ENCODE measurements at regions not wholly inside any gene's neighbourhood (a gene's known extent, or its start where the extent isn't known, plus 50 kb on each side); places are given as distances from the start of the nearest gene placed in this dataset.
"Not testable (repeated sequence)": the region's sequence is repeated elsewhere in the genome, so short reads cannot be mapped to it uniquely, and the experiment has no call there.

DNA sequence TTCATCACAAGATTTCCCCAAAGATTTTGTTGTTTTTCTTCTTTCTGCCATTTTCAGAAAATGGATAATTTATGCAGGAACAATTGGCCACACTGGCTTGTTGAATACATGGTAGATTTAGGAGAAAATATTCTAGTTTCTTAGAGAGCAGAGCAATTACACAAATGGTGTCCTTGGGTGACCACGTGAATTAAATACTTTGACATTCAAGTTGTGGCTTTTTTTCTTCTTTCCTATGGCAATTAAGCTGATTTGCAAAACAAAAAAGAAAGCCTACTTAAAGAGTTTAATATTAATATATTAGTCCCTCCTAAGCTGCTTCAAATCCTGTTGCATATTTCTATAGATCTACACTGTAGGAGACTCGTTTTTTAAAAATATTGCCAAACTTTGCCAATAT is 133.0 kb upstream of the HTR2C start:
- POLR2A ChIA-PET: no interaction called here
- CTCF ChIA-PET: no interaction called here

DNA sequence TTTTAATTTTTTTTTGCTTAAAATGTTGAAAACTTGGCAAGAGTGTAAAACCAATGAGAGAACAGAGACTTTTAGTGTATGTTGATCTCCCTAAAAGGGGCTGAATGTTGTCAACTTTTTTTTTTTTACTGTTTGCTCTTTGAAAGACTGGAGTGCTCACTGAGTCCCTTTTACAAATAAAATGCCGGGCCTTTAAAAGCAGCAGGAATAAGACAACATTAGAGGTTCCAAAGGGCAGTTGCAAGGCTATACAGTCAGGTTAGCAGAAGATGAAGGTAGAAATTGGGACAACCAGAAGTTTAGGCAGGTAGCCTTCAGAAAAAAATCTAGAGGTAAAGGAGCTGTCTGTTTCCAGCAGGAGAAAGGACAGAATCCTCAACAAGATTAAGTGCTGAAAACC is 132.5 kb upstream of the HTR2C start:
- CTCF ChIA-PET: no interaction called here
- POLR2A ChIA-PET: no interaction called here

DNA sequence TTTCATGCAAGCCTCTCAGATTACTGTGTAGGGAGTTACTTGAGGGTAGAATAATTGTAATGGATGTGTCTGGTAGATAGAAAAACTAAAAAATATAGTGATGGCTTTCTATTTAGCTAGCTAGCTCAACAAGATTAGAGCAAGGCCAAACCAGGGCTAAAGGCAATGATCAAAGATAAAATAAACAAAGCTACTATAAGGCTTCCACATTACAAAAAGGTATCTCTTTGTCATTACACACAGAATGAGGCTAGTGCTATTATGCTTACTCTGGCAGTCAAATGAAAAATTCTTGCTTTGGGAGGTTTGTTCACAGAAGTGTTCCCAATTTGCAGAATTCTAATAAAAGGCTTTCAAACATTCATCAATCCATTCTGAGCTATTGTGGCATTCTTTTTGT is 121.6 kb upstream of the HTR2C start:
- POLR2A ChIA-PET: no interaction called here

DNA sequence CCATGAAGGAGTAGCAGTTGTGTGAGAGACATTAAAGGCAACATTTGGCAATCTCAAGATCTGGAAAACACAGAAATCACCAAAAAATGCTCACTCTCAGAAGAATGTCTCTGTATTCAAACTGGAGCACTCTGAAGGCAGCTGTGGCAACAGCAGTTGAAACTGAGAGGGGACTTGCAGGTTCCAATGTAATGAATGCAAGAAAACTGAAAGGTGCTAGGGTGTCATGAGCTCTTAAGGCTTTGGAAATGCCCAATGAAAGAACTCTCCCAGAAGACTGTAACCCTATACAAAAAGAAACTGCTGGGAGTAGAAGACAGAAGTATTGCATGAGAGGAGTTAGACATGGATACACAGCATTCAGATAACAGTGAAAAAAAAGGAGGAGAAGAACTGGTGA is 118.2 kb upstream of the HTR2C start:
- CTCF ChIA-PET: no interaction called here
- POLR2A ChIA-PET: no interaction called here

More for the DNA sequence above, 121.6 kb upstream of the HTR2C start:
- CTCF ChIA-PET: no interaction called here

DNA sequence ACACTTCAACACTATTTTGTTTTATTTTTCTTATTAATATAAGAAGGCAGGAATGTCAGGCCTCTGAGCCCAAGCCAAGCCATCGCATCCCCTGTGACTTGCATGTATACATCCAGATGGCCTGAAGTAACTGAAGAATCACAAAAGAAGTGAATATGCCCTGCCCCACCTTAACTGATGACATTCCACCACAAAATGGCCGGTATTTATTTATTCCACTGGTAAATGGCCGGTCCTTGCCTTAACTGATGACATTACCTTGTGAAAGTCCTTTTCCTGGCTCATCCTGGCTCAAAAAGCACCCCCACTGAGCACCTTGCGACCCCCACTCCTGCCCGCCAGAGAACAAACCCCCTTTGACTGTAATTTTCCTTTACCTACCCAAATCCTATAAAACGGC is 111.9 kb upstream of the HTR2C start:
- CTCF ChIA-PET, POLR2A ChIA-PET: not testable (repeated sequence)

DNA sequence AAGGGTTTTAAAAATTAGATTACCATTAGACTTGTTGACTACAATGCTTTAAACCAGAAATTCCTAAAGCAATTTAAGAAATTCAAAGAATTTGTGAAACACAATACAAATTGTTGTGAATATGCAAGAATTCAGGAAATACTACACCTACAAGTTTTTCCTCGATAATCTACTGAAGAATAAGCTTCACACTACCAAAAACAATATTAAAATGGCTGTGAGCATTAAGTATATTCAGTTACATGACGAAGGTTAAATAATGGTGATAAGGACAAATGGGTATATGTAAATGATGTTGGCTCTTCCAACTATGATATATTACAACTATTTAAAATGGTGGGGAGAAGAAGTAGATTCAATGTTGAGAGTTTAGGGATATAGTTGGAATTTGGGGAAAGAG is 111.1 kb upstream of the HTR2C start:
- CTCF ChIA-PET: no interaction called here
- POLR2A ChIA-PET: no interaction called here

DNA sequence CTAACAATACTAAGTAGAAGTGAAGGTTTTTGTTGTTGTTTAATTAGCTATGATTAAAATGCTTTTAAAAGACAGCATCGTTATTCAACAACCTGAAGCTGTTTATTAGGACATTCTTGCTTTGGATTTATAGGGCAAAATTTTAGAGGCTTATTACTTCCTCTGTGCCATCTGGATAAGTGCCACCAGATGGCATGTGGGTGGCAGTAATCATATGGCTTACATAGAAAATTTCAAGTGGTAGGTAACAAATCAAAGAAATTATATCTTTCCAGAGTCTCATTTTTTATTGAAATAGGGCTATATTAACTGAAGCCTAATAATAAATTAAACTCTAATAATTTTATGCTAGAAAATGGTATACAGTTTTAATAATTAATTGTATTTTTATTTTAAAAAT is 83.3 kb upstream of the HTR2C start:
- ChIA-PET CTCF (no interaction called here), POLR2A (no interaction called here)

DNA sequence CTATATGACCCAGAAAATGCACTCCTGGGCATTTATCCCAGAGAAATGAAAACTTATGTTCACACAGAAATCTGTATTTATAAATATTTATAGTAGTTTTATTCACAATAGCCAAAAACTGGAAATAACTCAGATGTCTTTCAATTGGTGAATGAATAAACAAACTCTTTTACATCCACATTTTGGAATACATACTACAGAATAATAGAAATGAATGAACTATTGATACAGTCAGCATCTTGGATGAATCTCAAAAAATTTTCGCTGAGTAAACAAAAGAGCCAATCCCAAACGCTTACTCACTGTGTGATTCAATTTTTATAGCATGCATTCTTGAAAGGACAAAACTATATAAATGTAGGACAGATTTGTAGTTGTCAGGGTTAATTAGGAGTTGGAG is 75.1 kb upstream of the HTR2C start:
- POLR2A ChIA-PET: no interaction called here
- CTCF ChIA-PET: no interaction called here

DNA sequence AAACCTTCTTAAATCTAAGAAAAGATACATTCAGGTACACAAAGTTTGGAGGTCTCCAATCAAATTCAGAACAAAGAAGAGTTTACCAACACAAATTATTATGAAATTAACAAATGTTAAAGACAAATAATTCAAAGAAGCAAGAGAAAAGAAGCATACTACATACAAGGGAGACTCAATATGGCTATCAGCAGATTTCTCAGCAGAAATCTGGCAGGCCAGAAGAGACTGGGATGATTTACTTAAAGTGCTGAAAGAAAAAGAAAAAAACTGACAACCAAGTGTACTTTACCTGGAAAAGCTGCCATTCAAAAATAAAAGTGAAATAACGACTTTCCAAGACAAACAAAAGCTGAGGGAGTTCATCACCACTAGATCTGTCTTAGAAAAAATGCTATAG is 64.4 kb upstream of the HTR2C start:
- POLR2A ChIA-PET: no interaction called here

DNA sequence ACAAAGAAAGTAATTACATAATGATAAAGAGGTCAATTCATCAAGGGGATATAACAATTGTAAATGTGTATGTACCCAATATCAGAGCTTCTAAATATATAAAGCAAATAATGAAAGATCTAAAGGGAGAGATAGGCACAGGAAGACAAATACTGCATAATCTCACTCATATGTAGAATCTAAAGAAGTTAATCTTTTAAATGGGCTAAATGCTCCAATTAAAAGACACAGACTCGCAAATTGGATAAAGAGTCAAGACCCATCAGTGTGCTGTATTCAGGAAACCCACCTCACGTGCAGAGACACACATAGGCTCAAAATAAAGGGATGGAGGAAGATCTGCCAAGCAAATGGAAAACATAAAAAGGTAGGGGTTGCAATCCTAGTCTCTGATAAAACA is 63.2 kb upstream of the HTR2C start:
- CTCF ChIA-PET, POLR2A ChIA-PET: not testable (repeated sequence)

More for the DNA sequence above, 64.4 kb upstream of the HTR2C start:
- CTCF ChIA-PET: no interaction called here

DNA sequence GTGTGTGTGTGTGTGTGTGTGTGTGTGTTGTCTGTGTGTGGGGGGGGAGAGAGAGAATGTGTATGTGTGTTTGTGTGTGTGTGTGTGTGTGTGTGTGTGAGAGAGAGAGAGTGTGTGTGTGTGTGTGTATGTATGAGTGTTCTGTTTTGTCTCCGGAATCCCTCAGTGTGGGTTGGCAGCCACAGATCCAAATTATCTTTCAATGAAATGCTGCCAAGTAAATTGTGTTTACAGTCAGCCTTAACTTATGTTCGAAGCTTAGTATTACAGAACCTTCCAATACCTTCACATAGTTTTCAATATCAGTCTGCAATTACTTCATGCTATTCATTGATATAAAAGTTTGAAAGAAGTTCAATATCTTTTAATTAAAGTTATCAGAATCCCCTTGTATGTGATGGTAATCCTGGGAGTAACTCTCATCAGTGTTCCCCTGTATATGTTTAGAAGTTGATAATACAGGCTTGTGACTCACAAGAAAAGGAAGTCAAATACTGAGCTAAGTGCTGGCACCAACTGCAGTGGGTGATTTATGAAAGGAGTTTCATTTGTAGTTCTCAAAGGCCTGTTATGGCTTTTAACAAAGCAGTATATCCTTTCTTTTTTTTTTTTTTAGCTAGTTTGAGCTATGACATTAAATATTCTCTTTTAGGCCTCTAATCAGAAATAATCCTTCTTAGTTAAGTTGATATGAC is 51.6 kb upstream of the HTR2C start:
- ChIA-PET CTCF (interaction anchor here (0.7 kb wide), 1 partner anchor 125 kb away, joined by 4 read pairs; no protein-coding TSS in a partner anchor), POLR2A (no interaction called here)

All from activated CD8-positive, alpha-beta memory T cell treated with anti-CD3 and anti-CD28 coated beads for 36 hours (primary cell).